Liver (tissue), 8 donors: ENCODE measurements at regions not wholly inside any gene's neighbourhood (a gene's known extent, or its start where the extent isn't known, plus 50 kb on each side); places are given as distances from the start of the nearest gene placed in this dataset.

Source experiments
- DNase-seq: peaks from one replicate; pipeline ENCODE4 v3.0.0-alpha.2; 2017; ENCODE audit warnings: low spot score
- H3K27ac ChIP-seq, 2 donors: one replicate each; pipeline ENCODE4 v1.7.0; 2013; ENCODE audit warnings: inconsistent platforms in 2 of 2, low read length in 2 of 2, control low read depth in 1 of 2, low read depth in 1 of 2, mild to moderate bottlenecking in 1 of 2
- H3K27me3 ChIP-seq, 4 donors: one replicate each; pipeline versions ENCODE4 v1.6.1 to v1.7.0; 2013; ENCODE audit warnings: low read length in 3 of 4, inconsistent platforms in 1 of 4, mild to moderate bottlenecking in 1 of 4, moderate library complexity in 1 of 4; ENCODE audit not compliant: control insufficient read depth in 4 of 4, insufficient read depth in 4 of 4
- H3K36me3 ChIP-seq, 4 donors: one replicate each; pipeline versions ENCODE4 v1.6.1 to v1.7.0; 2013; ENCODE audit warnings: low read length in 3 of 4, mild to moderate bottlenecking in 3 of 4, low read depth in 1 of 4, moderate library complexity in 1 of 4; ENCODE audit not compliant: control insufficient read depth in 4 of 4, insufficient read depth in 3 of 4
- H3K4me1 ChIP-seq, 4 donors: one replicate each; pipeline versions ENCODE4 v1.6.1 to v1.7.0; 2013; ENCODE audit warnings: low read length in 3 of 4, mild to moderate bottlenecking in 3 of 4, moderate library complexity in 1 of 4; ENCODE audit not compliant: control insufficient read depth in 4 of 4, insufficient read depth in 4 of 4
- H3K4me3 ChIP-seq, 3 donors: one replicate each; pipeline versions ENCODE4 v1.6.1 to v1.7.0; 2013; ENCODE audit warnings: low read length in 3 of 3, control low read depth in 1 of 3, low read depth in 1 of 3, mild to moderate bottlenecking in 1 of 3
- H3K9ac ChIP-seq, 2 donors: one replicate each; pipeline ENCODE4 v1.7.0; 2013; ENCODE audit warnings: low read length in 2 of 2, mild to moderate bottlenecking in 2 of 2, moderate library complexity in 2 of 2, control low read depth in 1 of 2, low read depth in 1 of 2
- H3K9me3 ChIP-seq, 4 donors: one replicate each; pipeline versions ENCODE4 v1.6.1 to v1.7.0; 2013; ENCODE audit warnings: low read length in 3 of 4; ENCODE audit not compliant: control insufficient read depth in 4 of 4
- ATF3 ChIP-seq: IDR thresholded peaks from 2 replicates; pipeline ENCODE4 v1.6.1; 2016; ENCODE audit warnings: antibody characterized with exemption
- CTCF ChIP-seq: fragments of 150-350 bp; IDR thresholded peaks from 2 replicates; pipeline ENCODE4 v1.5.1; 2017; ENCODE audit warnings: improper control_type of control experiment, low read depth, low read length; ENCODE audit not compliant: missing input control
- FOXA1 ChIP-seq: IDR thresholded peaks from 2 replicates; pipeline ENCODE4 v1.6.1; 2016; ENCODE audit warnings: antibody characterized with exemption
- FOXA2 ChIP-seq: IDR thresholded peaks from 2 replicates; pipeline ENCODE4 v1.6.1; 2016; ENCODE audit warnings: antibody characterized with exemption
- GABPA ChIP-seq, 2 donors: IDR thresholded peaks in 1 of 2; conservative IDR thresholded peaks in 1 of 2; 2 replicates each; pipeline ENCODE4 v1.6.1; 2016; ENCODE audit warnings: antibody characterized with exemption in 2 of 2, mild to moderate bottlenecking in 1 of 2, moderate library complexity in 1 of 2
- HNF4A ChIP-seq, 2 donors: conservative IDR thresholded peaks; 2 replicates each; pipeline ENCODE4 v1.6.1; 2016; ENCODE audit warnings: antibody characterized with exemption in 2 of 2, mild to moderate bottlenecking in 2 of 2
- HNF4G ChIP-seq: IDR thresholded peaks from 2 replicates; pipeline ENCODE4 v1.6.1; 2016; ENCODE audit warnings: antibody characterized with exemption
- JUND ChIP-seq, 2 donors: IDR thresholded peaks; 2 replicates each; pipeline ENCODE4 v1.6.1; 2016; ENCODE audit warnings: antibody characterized with exemption in 2 of 2
- MAX ChIP-seq: IDR thresholded peaks from 2 replicates; pipeline ENCODE4 v1.6.1; 2016; ENCODE audit warnings: antibody characterized with exemption
- NR2F2 ChIP-seq: IDR thresholded peaks from 2 replicates; pipeline ENCODE4 v1.6.1; 2016; ENCODE audit warnings: antibody characterized with exemption
- RAD21 ChIP-seq, 2 donors: IDR thresholded peaks; 2 replicates each; pipeline ENCODE4 v1.6.1; 2016; ENCODE audit warnings: antibody characterized with exemption in 2 of 2, mild to moderate bottlenecking in 2 of 2
- REST ChIP-seq: IDR thresholded peaks from 2 replicates; pipeline ENCODE4 v1.6.1; 2016; ENCODE audit warnings: antibody characterized with exemption, mild to moderate bottlenecking
- RXRA ChIP-seq, 2 donors: IDR thresholded peaks; 2 replicates each; pipeline ENCODE4 v1.6.1; 2017 to 2018; ENCODE audit warnings: antibody characterized with exemption in 2 of 2, mild to moderate bottlenecking in 1 of 2
- SP1 ChIP-seq: IDR thresholded peaks from 2 replicates; pipeline ENCODE4 v1.6.1; 2018; ENCODE audit warnings: antibody characterized with exemption, mild to moderate bottlenecking
- TAF1 ChIP-seq: conservative IDR thresholded peaks from 2 replicates; pipeline ENCODE4 v1.6.1; 2016; ENCODE audit warnings: antibody characterized with exemption, mild to moderate bottlenecking
- YY1 ChIP-seq: IDR thresholded peaks from 2 replicates; pipeline ENCODE4 v1.6.1; 2016; ENCODE audit warnings: antibody characterized with exemption, mild to moderate bottlenecking
- ZBTB33 ChIP-seq: IDR thresholded peaks from 2 replicates; pipeline ENCODE4 v1.6.1; 2016; ENCODE audit warnings: antibody characterized with exemption
- WGBS: extraction: QIAGEN DNeasy Blood & Tissue Kit; methylation state at CpG from one replicate; pipeline ENCODE4 v1.1.7; 2013; 5-methylcytosine and 5-hydroxymethylcytosine counted together
- donor health status: healthy.
- donor health status: healthy.
- donor health status: healthy.
- donor health status: healthy.
- donor health status: healthy.

- no peak for DNase-seq
- Histone ChIP-seq H3K27me3 (no peaks in the 10 kb centered on the region), H3K4me3 (no peak overlapping the region), H3K36me3 (no peaks in the 10 kb centered on the region), H3K4me1 (peaks cover 0 to 11% (median 3%) of the 10 kb centered on the region in 4 donors), H3K9me3 (no peaks in the 10 kb centered on the region), H3K27ac (peak overlapping the region; percentile 54 to 82), H3K9ac (no peak overlapping the region)
- WGBS = 31% methylated on average over 2 of the region's 2 CpGs
- TF ChIP-seq HNF4A (conservative IDR thresholded peaks at IDR 0.05) (peak; percentile 12 to 40), HNF4G (no peak), JUND (IDR thresholded peaks at IDR 0.05) (peak in 1 of 2 donors; percentile 58), RXRA (IDR thresholded peaks at IDR 0.05) (peak in 1 of 2 donors; percentile 48), RAD21 (IDR thresholded peaks at IDR 0.05) (peak; percentile 23 to 36), FOXA1 (peak; percentile 19), SP1 (peak; percentile 34), REST (peak; percentile 51), ZBTB33 (no peak), CTCF (no peak), YY1 (peak; percentile 42), MAX (no peak), NR2F2 (no peak), ATF3 (no peak), TAF1 (peak; percentile 52)
Measured at GRCh38 chr6:63465750-63466149, 106.5 kb upstream of the LOC128125822 start.

GRCh38 chr6:63466242-63466733 lies 106.0 kb upstream of the LOC128125822 start:
- 90% methylated on average over 1 of the region's 1 CpG for WGBS
- TF ChIP-seq ZBTB33 (no peak), TAF1 (no peak), GABPA (IDR thresholded peaks at IDR 0.05 in 1 of 2, conservative IDR thresholded peaks at IDR 0.05 in 1 of 2) (no peak), FOXA2 (no peak), NR2F2 (no peak), HNF4G (no peak), JUND (IDR thresholded peaks at IDR 0.05) (no peak), MAX (no peak), REST (no peak)

More at GRCh38 chr6:63466242-63466733, 106.0 kb upstream of the LOC128125822 start:
- Histone ChIP-seq H3K27ac (peak overlapping the region; percentile 54 to 82), H3K4me1 (peaks cover 0 to 11% (median 2%) of the 10 kb centered on the region in 4 donors), H3K9me3 (no peaks in the 10 kb centered on the region), H3K4me3 (no peak overlapping the region), H3K27me3 (no peaks in the 10 kb centered on the region), H3K36me3 (no peaks in the 10 kb centered on the region), H3K9ac (peak overlapping the region in 1 of 2 donors; percentile 16)
- DNase-seq = no peak
